ENCODE measurements at regions not wholly inside any gene's neighbourhood (a gene's known extent, or its start where the extent isn't known, plus 50 kb on each side); places are given as distances from the start of the nearest gene placed in this dataset.

GRCh38 chr9:81244631-81245030 is 444.7 kb downstream of the TLE1 start:
- FAIRE-seq: no peak

DNA sequence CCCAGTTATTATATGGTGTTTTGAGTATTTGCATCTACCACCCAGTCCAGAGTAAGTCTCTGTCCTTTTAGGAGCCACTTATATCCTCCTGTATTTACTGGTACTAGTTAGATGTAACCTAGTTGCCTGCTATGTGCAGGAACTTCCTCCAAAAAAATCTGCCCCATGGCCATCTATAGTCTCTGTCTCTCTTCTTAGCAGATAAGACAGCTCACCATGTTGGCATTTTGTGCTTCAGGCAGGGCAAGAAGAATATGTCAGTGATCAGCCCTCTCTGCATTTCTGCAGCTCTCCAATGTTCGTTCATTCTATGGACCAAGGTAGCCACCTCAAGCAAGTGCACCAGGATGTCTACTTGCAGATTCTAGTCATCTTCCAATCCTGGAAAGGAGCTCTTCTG is 446.5 kb downstream of the TLE1 start:
- FAIRE-seq: no peak

GRCh38 chr9:81239388-81239787 is 450.0 kb downstream of the TLE1 start:
- no peak for FAIRE-seq

GRCh38 chr9:81237565-81238231 is 451.6 kb downstream of the TLE1 start:
- no peak for FAIRE-seq

- no peak for FAIRE-seq
Measured at GRCh38 chr9:81234924-81235610, 454.3 kb downstream of the TLE1 start.

- FAIRE-seq: no peak
Measured at GRCh38 chr9:81231011-81231410, 458.3 kb downstream of the TLE1 start.

DNA sequence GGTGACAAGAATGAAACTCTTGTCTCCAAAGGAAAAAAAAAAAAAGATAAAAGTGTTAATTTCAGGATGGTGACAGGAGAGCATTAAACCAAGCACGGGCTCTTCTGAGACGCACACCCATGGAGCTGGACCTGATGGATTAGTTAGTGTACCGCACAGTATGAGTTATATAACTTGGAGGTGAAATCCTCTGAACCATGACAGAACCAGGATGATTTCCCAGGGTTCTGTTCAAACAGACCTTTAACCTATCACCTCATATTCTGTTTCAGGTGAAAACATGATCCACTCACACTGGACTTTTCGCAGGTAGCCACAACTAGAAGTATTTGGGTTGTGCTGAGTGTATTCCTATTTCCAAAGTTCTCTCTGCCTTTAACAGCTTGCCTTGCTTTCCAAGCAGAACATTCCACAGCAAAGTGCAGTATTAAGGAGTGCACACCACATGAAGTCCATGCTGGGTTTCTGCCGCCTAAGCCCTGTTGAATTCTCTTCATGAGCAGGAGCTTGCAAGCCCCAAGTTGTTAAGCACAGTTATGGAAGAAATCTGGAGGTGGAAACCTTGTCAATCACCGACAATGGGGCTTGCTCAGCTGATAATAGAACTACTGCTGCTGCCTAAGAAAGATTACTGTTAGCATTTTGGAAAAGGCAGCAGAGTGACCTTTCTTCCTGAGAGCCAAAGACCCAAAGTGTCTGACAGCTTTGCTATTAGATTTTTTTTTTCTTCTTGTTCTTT is 461.7 kb downstream of the TLE1 start:
- no peak for FAIRE-seq

- no peak for FAIRE-seq
Measured at GRCh38 chr9:81225596-81225995, 463.8 kb downstream of the TLE1 start.

GRCh38 chr9:81224166-81225081 is 464.9 kb downstream of the TLE1 start:
- FAIRE-seq: no peak

DNA sequence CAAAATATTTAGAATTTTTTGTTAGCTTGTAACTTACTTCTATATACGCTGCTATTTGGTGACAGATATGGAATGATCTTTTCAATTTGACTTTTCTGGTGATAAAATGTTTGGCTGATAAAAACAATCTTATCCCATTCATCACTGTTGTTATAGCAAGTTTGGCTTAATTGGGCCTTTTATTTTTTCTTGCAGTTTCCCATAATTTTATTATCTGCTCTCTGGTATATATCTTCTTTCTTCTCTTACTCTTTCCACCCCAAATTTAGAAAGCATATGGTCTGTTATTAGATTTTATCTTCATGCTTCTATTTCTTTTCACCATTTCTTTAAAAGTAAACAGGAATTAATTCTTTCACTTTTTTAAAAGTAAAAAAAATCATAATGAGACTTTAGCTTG is 474.4 kb downstream of the TLE1 start:
- peak; percentile 57 for FAIRE-seq

DNA sequence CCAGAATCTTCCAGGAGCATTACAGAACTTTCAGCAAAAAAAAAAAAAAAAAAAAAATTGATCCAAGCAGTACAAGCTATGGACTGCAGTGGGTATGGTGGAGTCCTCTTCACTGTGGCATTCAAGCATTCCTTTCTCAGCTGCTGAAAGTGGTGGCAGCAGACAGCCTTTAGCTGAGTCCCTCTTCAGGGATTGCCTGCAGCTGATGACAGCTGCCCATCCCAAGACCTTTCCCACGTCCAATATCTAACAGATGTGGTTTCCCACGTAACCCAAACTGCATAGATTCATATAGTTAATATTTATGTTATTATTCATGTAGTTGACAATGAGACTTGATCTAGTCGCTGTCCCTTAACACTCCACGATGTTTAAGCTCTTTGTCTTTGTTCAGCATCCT is 475.9 kb downstream of the TLE1 start:
- no peak for FAIRE-seq

- FAIRE-seq: no peak
Measured at GRCh38 chr9:81211741-81212140, 477.6 kb downstream of the TLE1 start.

- FAIRE-seq: no peak
Measured at GRCh38 chr9:81207651-81208050, 481.7 kb downstream of the TLE1 start.

DNA sequence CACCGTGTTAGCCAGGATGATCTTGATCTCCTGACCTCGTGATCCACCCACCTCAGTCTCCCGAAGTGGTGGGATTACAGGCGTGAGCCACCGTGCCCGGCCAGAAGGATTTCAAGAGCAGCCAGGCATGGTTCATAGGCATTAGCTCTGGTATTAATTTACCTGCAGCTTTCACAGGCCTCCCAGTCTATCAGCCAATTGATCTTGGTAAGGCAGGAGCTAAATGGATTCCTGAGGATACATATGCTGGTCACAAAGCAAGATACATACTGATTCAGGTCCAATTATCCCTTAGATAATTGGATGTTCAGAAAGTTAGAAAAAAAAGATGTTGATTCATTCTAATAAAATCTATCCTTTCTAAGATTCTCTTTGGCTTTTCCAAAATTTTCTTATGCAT is 487.1 kb downstream of the TLE1 start:
- FAIRE-seq: no peak

DNA sequence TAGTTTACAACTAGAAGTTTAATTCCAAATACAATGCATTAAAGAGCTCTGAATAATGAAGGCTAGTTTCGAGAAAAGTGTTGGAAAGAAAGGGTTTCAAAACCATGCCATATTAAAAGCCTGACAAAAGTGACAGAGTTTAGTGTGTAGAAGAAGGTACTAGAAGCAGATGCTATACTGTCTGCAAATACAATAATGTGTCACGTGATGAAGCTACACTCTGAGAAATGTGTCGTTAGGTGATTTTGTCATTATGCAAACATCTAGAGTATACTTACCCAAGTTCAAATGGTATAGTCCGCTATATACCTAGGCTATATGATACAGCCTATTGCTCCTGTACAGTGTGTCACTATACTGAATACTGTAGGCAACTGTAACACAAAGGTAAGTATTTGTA is 494.1 kb downstream of the TLE1 start:
- no peak for FAIRE-seq

DNA sequence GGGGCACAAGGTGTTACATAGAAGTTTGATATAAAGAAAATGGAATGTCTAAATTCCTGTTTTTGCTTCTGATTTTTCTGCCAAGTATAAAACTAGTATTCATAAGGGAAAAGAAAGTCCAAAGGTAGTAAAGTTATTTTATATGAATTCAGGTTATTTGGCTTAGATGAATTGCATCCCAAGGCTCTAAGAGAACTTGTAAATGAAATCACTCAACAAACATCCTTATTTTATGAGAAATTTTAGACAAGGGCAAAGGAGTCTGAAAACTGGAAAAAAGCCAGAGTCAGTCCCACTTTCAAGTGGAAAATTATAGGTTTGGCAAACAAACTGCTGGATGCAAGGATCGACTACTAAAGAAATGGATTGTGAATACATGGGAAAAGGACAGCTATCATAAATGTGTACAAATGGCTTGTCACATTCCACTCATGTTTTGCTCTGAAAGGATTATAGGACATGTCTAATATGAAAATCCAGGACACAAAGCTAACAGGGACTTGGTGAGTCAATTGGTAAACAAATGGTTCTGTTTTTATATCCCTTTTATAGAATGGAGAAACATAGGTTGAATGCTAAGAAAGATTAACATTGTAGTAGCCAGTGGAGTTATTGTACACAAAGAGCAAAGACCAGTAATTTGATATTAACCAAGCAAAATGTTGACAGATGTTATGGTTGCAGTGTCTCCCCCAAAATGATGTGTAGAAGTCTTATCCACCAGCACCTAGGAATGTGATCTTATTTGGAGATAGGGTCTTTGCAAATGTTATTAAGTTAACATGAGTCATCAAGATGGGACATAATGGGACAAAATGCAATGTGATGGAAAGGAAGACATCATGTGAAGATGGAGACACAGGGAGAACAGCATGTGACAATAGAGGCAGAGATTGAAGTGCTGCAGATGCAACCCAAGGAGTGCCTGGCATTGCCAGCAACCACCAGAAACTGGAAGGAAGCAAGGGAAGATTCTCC is 495.7 kb downstream of the TLE1 start:
- FAIRE-seq: no peak

DNA sequence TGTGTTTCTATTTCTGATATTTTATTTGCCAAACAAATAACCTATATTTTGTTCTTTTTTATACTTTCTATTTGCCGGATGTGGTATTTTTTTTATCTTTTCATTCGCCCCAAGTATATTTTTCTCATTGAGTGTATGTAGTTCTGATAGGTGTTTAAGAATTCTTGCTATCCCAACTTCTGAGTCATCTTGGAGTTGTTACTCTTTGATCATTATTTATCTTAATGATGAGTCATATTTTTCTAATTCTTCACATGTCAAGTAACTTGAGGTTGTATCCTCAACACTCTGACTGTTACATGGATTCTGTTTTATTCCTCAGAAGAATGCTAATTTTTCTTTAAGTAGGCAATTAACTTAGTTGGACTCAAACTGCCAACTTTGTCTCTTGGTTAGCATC is 498.1 kb downstream of the TLE1 start:
- FAIRE-seq: no peak

DNA sequence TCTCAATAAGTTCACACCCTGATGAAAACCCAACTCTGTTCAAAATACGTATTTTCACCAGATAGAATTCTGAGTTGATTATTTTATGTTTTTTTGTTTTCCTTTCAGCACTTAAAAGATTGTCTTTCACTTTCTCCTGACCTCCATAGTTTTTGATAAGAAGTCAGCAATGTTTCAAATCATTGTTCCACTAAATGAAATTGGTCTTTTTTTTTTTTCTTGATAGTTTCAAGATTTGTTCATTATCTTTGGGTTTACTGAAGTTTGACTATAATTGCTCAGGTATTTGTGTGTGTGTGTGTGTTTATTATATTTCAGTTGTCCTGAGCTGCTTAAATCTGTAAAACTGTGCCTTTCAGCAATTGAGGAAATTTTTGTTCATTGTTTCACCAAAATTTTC is 498.7 kb downstream of the TLE1 start:
- FAIRE-seq: no peak

DNA sequence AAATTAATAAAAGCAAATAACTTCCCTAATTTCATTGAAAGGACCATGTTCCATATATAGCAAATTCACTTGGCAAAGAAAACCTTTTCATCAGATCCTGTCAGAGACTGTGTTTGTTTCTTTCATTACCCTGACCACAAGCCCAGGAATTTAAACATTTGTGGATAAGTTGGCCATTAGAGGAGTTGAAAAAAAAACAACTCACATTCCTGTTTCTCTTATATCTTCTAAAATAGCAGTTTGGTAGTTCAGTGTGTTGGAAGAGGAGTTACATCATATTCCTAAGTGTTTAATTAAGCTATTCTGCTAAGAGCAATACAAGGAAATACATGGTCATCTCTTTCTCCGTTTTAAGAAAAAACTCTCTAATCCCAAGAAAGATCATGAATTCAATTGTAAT is 505.6 kb downstream of the TLE1 start:
- no peak for FAIRE-seq

GRCh38 chr9:81182431-81182830 is 506.9 kb downstream of the TLE1 start:
- no peak for FAIRE-seq

DNA sequence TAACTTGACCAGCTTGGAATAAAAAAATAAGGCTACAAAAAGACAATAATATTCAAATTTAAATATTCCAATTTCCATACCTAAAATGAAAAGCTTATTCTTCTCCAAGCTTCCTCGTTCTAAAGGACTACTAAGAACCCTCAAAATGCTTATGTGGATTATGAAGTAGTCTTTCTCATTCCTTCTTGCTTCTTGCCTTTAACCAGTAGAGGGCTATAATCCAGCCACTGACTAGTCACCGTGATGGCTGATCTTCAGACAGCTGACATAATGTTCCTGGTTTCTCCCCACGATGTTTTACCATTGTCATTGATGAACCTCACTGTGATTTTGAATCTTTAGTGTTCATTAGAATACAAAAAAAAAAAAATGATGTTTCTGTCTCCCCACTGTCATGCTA is 515.3 kb downstream of the TLE1 start:
- no peak for FAIRE-seq

DNA sequence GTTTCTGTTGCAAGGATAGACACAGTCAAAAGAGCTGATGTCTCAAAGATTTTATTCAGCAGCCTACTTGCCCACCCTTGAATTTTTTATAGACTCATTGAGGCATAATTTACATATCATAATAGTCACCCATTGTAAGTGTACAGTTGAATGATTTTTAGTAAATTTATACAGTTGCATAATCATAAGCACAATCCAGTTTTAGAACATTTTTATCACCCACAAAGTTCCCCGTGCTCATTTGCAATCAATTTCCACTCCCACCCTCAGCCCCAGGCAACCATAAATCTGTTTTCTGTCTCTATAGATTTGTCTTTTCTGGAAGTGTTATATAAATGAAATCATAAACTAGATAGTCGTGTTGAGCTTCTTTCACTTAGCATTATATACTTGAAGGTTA is 517.7 kb downstream of the TLE1 start:
- FAIRE-seq: no peak
